HEK293T (cell line): ENCODE measurements at regions not wholly inside any gene's neighbourhood (a gene's known extent, or its start where the extent isn't known, plus 50 kb on each side); places are given as distances from the start of the nearest gene placed in this dataset.

Source experiments
- CTBP1 ChIP-seq: fragments of 450-650 bp; IDR thresholded peaks from 2 replicates; pipeline ENCODE4 v1.6.1; 2016; ENCODE audit warnings: borderline replicate concordance
- ELF4 ChIP-seq: fragments of 450-650 bp; IDR thresholded peaks from 2 replicates; pipeline ENCODE4 v1.6.1; 2017; ENCODE audit warnings: antibody characterized with exemption
- FOXM1 ChIP-seq: fragments of 450-650 bp; IDR thresholded peaks from 2 replicates; pipeline ENCODE4 v1.6.1; 2017; ENCODE audit warnings: mild to moderate bottlenecking, borderline replicate concordance
- SP1 ChIP-seq: fragments of 450-650 bp; IDR thresholded peaks from 2 replicates; pipeline ENCODE4 v1.6.1; 2017

DNA sequence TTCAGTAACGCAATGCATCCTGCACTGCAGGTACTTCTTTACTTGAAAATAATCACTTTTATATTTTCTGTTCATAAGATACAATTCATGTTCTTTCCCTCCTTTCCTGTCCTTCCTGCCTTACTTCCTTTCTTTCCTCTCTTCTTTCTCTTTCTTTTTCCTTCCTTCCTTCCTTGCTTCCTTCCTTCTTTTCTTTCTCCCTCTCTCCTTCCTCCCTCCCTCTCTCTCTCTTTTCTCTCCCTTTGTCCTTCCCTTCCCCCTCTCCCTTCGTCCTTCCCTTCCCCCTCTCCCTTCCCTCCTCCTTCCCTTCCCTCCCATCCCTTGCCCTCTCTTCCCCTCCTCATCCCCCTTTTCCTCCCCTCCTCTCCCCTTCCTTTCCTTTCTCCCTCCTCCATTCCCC lies 227.8 kb upstream of the KLF6 start:
- TF ChIP-seq SP1 (no peak), FOXM1 (no peak), CTBP1 (no peak), ELF4 (no peak)
